K562 (cell line): ENCODE measurements at regions not wholly inside any gene's neighbourhood (a gene's known extent, or its start where the extent isn't known, plus 50 kb on each side); places are given as distances from the start of the nearest gene placed in this dataset.
A peak's percentile ranks its signal among the peaks of the same experiment; 100 is the strongest.

ENCODE experiments used
- ATAC-seq: fragments of 200-7000 bp; cut with Tn5 transposase; 3 replicates; pipeline ENCODE4 v1.9.1; 2020; ENCODE audit warnings: moderate library complexity
- BruUV-seq: library from RNA; stranded (reverse); fragments of 400-500 nt; replicated peaks from 2 replicates; lab custom pipeline; 2021; lab: Mats Ljungman, UMichigan
- CTCF ChIA-PET: fragments of 300-600 bp; formaldehyde crosslinking; extraction: SDS; loops from one replicate; lab custom pipeline; 2021; ENCODE audit warnings: low intra/inter-chr PET ratio; lab: Yijun Ruan, JAX
- POLR2A ChIA-PET: fragments of 300-600, 350-650 bp; sonication (Branson Sonifier 250); formaldehyde crosslinking; extraction: SDS; loops from one replicate; lab custom pipeline; 2021; ENCODE audit warnings: antibody characterized with exemption, inconsistent platforms; lab: Yijun Ruan, JAX
- DNase-seq, 4 experiments: peaks; one replicate each; pipeline versions ENCODE4 v3.0.0 to v3.0.0-alpha.2; 2011 to 2018; ENCODE audit warnings: low spot score in 3 of 4, mixed read lengths in 3 of 4; ENCODE audit errors: extremely low read depth in 1 of 4
- FAIRE-seq: peaks from 2 replicates; lab custom pipeline; 2011; peaks lifted over from hg19 to GRCh38; lab: Jason Lieb, UNC
- H2AFZ ChIP-seq: 2 replicates; pipeline ENCODE4 v1.6.0; 2011; ENCODE audit warnings: low read depth, low read length, control low read depth, inconsistent platforms
- H3K27ac ChIP-seq: fragments of 200-600 bp; 3 replicates; pipeline ENCODE4 v1.8.0; 2011; ENCODE audit warnings: low read depth, mild to moderate bottlenecking, control low read depth, inconsistent platforms, low read length, moderate library complexity, mixed read lengths; ENCODE audit errors: extremely low read depth
- H3K27me3 ChIP-seq, 2 experiments: fragments of 300-600 bp in 1 of 2; 2 replicates in 1 of 2; 3 replicates in 1 of 2; pipeline versions ENCODE4 v1.6.0 to v1.8.0; 2011; ENCODE audit warnings: inconsistent platforms in 2 of 2, low read length in 2 of 2, mild to moderate bottlenecking in 1 of 2, mixed read lengths in 1 of 2, moderate library complexity in 1 of 2; ENCODE audit not compliant: control insufficient read depth in 2 of 2, insufficient read depth in 2 of 2
- H3K36me3 ChIP-seq: fragments of 300-600 bp; 3 replicates; pipeline ENCODE4 v1.8.0; 2011; ENCODE audit warnings: mild to moderate bottlenecking, low read length, inconsistent platforms; ENCODE audit not compliant: control insufficient read depth, insufficient read depth
- H3K4me1 ChIP-seq, 2 experiments: fragments of 200-600 bp in 1 of 2; replicated peaks in 1 of 2; 2 replicates in 1 of 2; 3 replicates in 1 of 2; pipeline versions ENCODE4 v1.5.1 to v1.8.0; 2011; ENCODE audit warnings: inconsistent platforms in 2 of 2, low read length in 2 of 2, mild to moderate bottlenecking in 1 of 2, mixed read lengths in 1 of 2, moderate library complexity in 1 of 2; ENCODE audit not compliant: control insufficient read depth in 2 of 2, insufficient read depth in 2 of 2
- H3K4me2 ChIP-seq: 2 replicates; pipeline ENCODE4 v1.6.1; 2011; ENCODE audit warnings: low read length, control low read depth, inconsistent platforms, mixed read lengths; ENCODE audit not compliant: insufficient read depth
- H3K4me3 ChIP-seq: fragments of 200-600 bp; sonication (generic), shearing (Covaris generic); 2 replicates; pipeline ENCODE4 v1.5.1; 2016; ENCODE audit warnings: control low read depth, inconsistent platforms
- H3K79me2 ChIP-seq: fragments of 200-600 bp; 3 replicates; pipeline ENCODE4 v1.8.0; 2011; ENCODE audit warnings: low read length, inconsistent platforms; ENCODE audit not compliant: control insufficient read depth, insufficient read depth
- H3K9ac ChIP-seq, 2 experiments: 2 replicates each; pipeline versions ENCODE4 v1.6.0 to v1.6.1; 2011; ENCODE audit warnings: low read depth in 2 of 2, low read length in 2 of 2, control low read depth in 1 of 2, inconsistent platforms in 1 of 2, mild to moderate bottlenecking in 1 of 2, mixed read lengths in 1 of 2; ENCODE audit not compliant: insufficient read depth in 1 of 2
- H3K9me1 ChIP-seq: one replicate; pipeline ENCODE4 v1.6.0; 2011; ENCODE audit warnings: inconsistent platforms, mild to moderate bottlenecking, low read length, moderate library complexity; ENCODE audit not compliant: control insufficient read depth, insufficient read depth
- H3K9me3 ChIP-seq: replicated peaks from 2 replicates; pipeline ENCODE4 v1.5.1; 2011; ENCODE audit warnings: low read depth, low read length, inconsistent platforms; ENCODE audit not compliant: control insufficient read depth, insufficient read depth
- H4K20me1 ChIP-seq: replicated peaks from 2 replicates; pipeline ENCODE4 v1.6.1; 2011; ENCODE audit warnings: low read length, inconsistent platforms, mixed read lengths; ENCODE audit not compliant: control insufficient read depth, insufficient read depth
- ATF1 ChIP-seq, 2 experiments: fragments of 450-650 bp in 1 of 2; IDR thresholded peaks; 2 replicates each; pipeline ENCODE4 v1.6.1; 2016; ENCODE audit warnings: missing compliant biosample characterization in 1 of 2, missing genetic modification characterization in 1 of 2
- CCNT2 ChIP-seq: IDR thresholded peaks from 2 replicates; pipeline ENCODE4 v1.6.1; 2011; ENCODE audit warnings: borderline replicate concordance, low read depth, mild to moderate bottlenecking, moderate library complexity, mixed read lengths, low read length; ENCODE audit not compliant: insufficient read length; ENCODE audit errors: extremely low read depth
- ETV6 ChIP-seq, 3 experiments: fragments of 150-350 bp in 1 of 3; sonication (generic) in 1 of 3; formaldehyde crosslinking in 1 of 3; IDR thresholded peaks; 2 replicates each; pipeline versions ENCODE4 v1.6.1 to v1.8.0; 2014 to 2022; ENCODE audit warnings: borderline replicate concordance in 2 of 3, low read depth in 2 of 3, antibody characterized with exemption in 1 of 3, low read length in 1 of 3, mild to moderate bottlenecking in 1 of 3, missing genetic modification reagents in 1 of 3
- FOSL1 ChIP-seq: fragments of 200-800 bp; sonication (Bioruptor generic); conservative IDR thresholded peaks from 2 replicates; pipeline ENCODE4 v1.6.1; 2016; ENCODE audit warnings: missing genetic modification characterization, missing compliant biosample characterization
- MAFF ChIP-seq: IDR thresholded peaks from 2 replicates; pipeline ENCODE4 v1.6.1; 2012; ENCODE audit warnings: low read length, improper control_type of control experiment
- POLR2AphosphoS5 ChIP-seq: IDR thresholded peaks from 2 replicates; pipeline ENCODE4 v1.6.1; 2011; ENCODE audit warnings: mild to moderate bottlenecking, low read depth, low read length, moderate library complexity; ENCODE audit not compliant: control insufficient read depth, insufficient read depth
- SIX5 ChIP-seq, 2 experiments: IDR thresholded peaks; 2 replicates each; pipeline ENCODE4 v1.6.1; 2011; ENCODE audit warnings: low read length in 2 of 2, borderline replicate concordance in 1 of 2, low read depth in 1 of 2, mild to moderate bottlenecking in 1 of 2, moderate library complexity in 1 of 2; ENCODE audit not compliant: insufficient read depth in 1 of 2
- ZC3H4 ChIP-seq: sonication (generic); formaldehyde crosslinking; IDR thresholded peaks from 2 replicates; pipeline ENCODE4 v1.9.0; 2021; ENCODE audit warnings: missing genetic modification reagents, borderline replicate concordance
- ZNF583 ChIP-seq: fragments of 250-450 bp; sonication (Bioruptor Pico); IDR thresholded peaks from 2 replicates; pipeline ENCODE4 v1.4.0; 2020
- WGBS: fragments of 100-300 bp; shearing (Covaris generic); methylation state at CpG from one replicate; pipeline ENCODE4 v1.1.6; 2016; ENCODE audit warnings: low coverage, mixed read lengths; ENCODE audit not compliant: insufficient coverage; ENCODE audit errors: missing lambda C conversion rate; 5-methylcytosine and 5-hydroxymethylcytosine counted together
- in situ Hi-C: fragments of 300-500 bp; cut with MboI; formaldehyde crosslinking; loops from 4 replicates; pipeline ENCODE4 v1.15.0; 2018; ENCODE audit warnings: inconsistent platforms, mixed read lengths
- intact Hi-C: fragments of 100-400 bp; cut with micrococcal nuclease; formaldehyde crosslinking; loops from 2 replicates; pipeline ENCODE4 v1.14.2; 2022
- TF ChIP-seq, protein P1 (sequence below): fragments of 450-650 bp; IDR thresholded peaks from 2 replicates; pipeline ENCODE4 v1.7.1; 2018; ENCODE audit warnings: mild to moderate bottlenecking, low read depth; ENCODE audit not compliant: partially characterized antibody
- TF ChIP-seq, protein P2 (sequence below): fragments of 450-650 bp; conservative IDR thresholded peaks from 2 replicates; pipeline ENCODE4 v1.6.1; 2016; ENCODE audit warnings: missing genetic modification characterization, low read depth, mild to moderate bottlenecking, missing compliant biosample characterization, moderate library complexity

DNA sequence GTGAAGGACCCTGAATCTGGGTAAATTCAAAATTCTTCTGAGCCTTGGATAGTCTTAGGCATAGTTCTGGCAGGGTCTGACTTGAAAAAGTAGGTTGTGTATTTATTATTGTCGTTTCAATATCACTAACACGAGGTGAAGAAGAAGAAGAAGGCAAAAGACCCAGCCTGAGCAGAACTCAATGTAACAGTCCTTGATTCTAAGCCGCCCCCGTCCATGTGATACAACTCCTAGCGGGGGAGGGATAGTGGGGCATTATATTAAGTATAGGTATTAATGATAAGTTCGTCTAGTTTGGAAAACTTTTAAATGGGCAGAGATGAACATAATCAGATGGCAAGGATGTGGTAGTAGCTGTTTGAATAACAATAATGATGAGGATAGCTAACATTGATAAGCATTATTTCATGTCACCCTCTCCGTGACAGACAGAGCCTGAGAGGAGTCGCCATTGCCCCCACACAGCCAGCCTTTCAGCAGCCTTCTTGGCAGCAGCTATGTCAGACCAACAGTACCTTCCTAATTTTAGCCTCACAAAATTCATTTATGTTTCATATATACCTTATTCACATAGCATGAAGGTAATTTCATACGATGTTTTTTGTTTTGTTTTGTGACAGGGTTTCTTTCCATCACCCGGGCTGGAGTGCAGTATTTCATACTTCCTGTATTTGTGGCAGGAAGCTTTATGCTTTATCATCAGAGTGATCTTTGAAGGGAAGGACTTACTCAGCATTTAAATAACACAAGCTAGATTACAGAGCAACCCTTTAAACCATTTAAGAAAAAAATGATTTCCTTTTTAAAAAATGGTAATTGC lies 64.4 kb upstream of the NPAS1 start:
- FAIRE-seq: peak; percentile 66
- Histone ChIP-seq H3K79me2 (peaks cover 30% of the 10 kb centered on the region), H3K9ac (peak overlapping the region; percentile 10 to 70; a peak in 3 of 4 replicates), H3K4me3 (peak overlapping the region; percentile 19), H3K9me3 (no peaks in the 10 kb centered on the region; the same call in 1 of the 2 replicates), H3K27me3 (no peaks in the 10 kb centered on the region; a peak in 1 of 5 replicates), H3K36me3 (peaks cover 10% of the 10 kb centered on the region; the same call in 2 of the 3 replicates), H2AFZ (peak overlapping the region; percentile 90), H4K20me1 (no peaks in the 10 kb centered on the region), H3K4me1 (peaks cover 15 to 30% of the 10 kb centered on the region in 2 experiments), H3K9me1 (no peaks in the 10 kb centered on the region), H3K27ac (peak overlapping the region; percentile 85), H3K4me2 (peak overlapping the region; percentile 81)
- ChIA-PET POLR2A (interaction anchor here (0.6 to 2.7 kb wide), 13 partner anchors 9 to 296 kb away, joined by 3 to 16 read pairs (median 5); no protein-coding TSS in a partner anchor), CTCF (no interaction called here)
- intact Hi-C loops (no loop called here), in situ Hi-C loops (no loop called here)
- DNase-seq: peak; percentile 38 to 58 (median 50)
- whole genome bisulfite sequencing: 2% methylated on average over 10 of the region's 10 CpGs
- BruUV-seq: TSS peak; percentile 91
- peak; percentile 78 for ATAC-seq
- TF ChIP-seq FOSL1 (peak; percentile 69), MAFF (peak; percentile 91), ETV6 (IDR thresholded peaks at IDR 0.05; ENCODE audit: borderline replicate concordance in 1 of 2, low read depth in 2 of 2, low read length in 1 of 2) (peak in 1 of 2 experiments; percentile 61; a peak in 1 of 4 replicates), ETV6 (CRISPR knock-in tag; IDR thresholded peaks at IDR 0.05; ENCODE audit: borderline replicate concordance) (no peak), POLR2AphosphoS5 (peak; percentile 60), CCNT2 (peak; percentile 17), ZNF583 (CRISPR knock-in tag) (0 out of 2 replicates have a peak, but pooled peaks have one; percentile 20), ATF1 (CRISPR knock-in tag; IDR thresholded peaks at IDR 0.05) (no peak), ATF1 (tag; IDR thresholded peaks at IDR 0.05) (peak; percentile 41; the same call in 1 of the 2 replicates), ZC3H4 (CRISPR knock-in tag) (no peak), SIX5 (IDR thresholded peaks at IDR 0.05; ENCODE audit: borderline replicate concordance in 1 of 2, insufficient read depth in 1 of 2, low read depth in 1 of 2, low read length in 2 of 2) (no peak)
- TF ChIP-seq, protein P1, sequence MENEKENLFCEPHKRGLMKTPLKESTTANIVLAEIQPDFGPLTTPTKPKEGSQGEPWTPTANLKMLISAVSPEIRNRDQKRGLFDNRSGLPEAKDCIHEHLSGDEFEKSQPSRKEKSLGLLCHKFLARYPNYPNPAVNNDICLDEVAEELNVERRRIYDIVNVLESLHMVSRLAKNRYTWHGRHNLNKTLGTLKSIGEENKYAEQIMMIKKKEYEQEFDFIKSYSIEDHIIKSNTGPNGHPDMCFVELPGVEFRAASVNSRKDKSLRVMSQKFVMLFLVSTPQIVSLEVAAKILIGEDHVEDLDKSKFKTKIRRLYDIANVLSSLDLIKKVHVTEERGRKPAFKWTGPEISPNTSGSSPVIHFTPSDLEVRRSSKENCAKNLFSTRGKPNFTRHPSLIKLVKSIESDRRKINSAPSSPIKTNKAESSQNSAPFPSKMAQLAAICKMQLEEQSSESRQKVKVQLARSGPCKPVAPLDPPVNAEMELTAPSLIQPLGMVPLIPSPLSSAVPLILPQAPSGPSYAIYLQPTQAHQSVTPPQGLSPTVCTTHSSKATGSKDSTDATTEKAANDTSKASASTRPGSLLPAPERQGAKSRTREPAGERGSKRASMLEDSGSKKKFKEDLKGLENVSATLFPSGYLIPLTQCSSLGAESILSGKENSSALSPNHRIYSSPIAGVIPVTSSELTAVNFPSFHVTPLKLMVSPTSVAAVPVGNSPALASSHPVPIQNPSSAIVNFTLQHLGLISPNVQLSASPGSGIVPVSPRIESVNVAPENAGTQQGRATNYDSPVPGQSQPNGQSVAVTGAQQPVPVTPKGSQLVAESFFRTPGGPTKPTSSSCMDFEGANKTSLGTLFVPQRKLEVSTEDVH: peak; percentile 25
- TF ChIP-seq, protein P2, sequence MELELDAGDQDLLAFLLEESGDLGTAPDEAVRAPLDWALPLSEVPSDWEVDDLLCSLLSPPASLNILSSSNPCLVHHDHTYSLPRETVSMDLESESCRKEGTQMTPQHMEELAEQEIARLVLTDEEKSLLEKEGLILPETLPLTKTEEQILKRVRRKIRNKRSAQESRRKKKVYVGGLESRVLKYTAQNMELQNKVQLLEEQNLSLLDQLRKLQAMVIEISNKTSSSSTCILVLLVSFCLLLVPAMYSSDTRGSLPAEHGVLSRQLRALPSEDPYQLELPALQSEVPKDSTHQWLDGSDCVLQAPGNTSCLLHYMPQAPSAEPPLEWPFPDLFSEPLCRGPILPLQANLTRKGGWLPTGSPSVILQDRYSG (tag): 0 out of 2 replicates have a peak, but pooled peaks have one; percentile 9
